HCT116 (cell line): ENCODE measurements at regions not wholly inside any gene's neighbourhood (a gene's known extent, or its start where the extent isn't known, plus 50 kb on each side); places are given as distances from the start of the nearest gene placed in this dataset.

ENCODE experiments used
- ATAC-seq: fragments of 200-7000 bp; cut with Tn5 transposase; 2 replicates; pipeline ENCODE4 v1.9.1; 2020; ENCODE audit warnings: mild to moderate bottlenecking, moderate library complexity
- BruUV-seq: library from RNA; stranded (reverse); fragments of 400-500 nt; replicated peaks from 2 replicates; lab custom pipeline; 2021; lab: Mats Ljungman, UMichigan
- CTCF ChIA-PET: fragments of 300-600 bp; sonication (Branson Sonifier 250); formaldehyde crosslinking; loops from one replicate; lab custom pipeline; 2021; ENCODE audit warnings: antibody characterized with exemption; lab: Charles Lee
- POLR2A ChIA-PET: fragments of 300-600, 350-600 bp; sonication (Branson Sonifier 250); formaldehyde crosslinking; loops from one replicate; lab custom pipeline; 2021; ENCODE audit warnings: antibody characterized with exemption; lab: Charles Lee
- RAD21 ChIA-PET, 2 experiments: fragments of 300-600 bp; sonication (Branson Sonifier 250); formaldehyde crosslinking; loops; one replicate each; lab custom pipeline; 2023; ENCODE audit warnings: low total read pairs in 2 of 2; ENCODE audit not compliant: uncharacterized antibody in 2 of 2, unreplicated experiment in 2 of 2, low non-redundant PET in 1 of 2; lab: Charles Lee
- DNase-seq: peaks from one replicate; pipeline ENCODE4 v3.0.0-alpha.2; 2010; ENCODE audit warnings: low read depth, low spot score
- H2AFZ ChIP-seq: fragments of 200-600 bp; shearing (Covaris generic), sonication (generic); 2 replicates; pipeline ENCODE4 v1.6.1; 2017; ENCODE audit warnings: low read depth, mixed run types, mixed read lengths, antibody characterized with exemption, low read length; ENCODE audit not compliant: poor library complexity, severe bottlenecking
- H3K27ac ChIP-seq: 2 replicates; pipeline ENCODE4 v1.5.1; 2012; ENCODE audit warnings: low read depth, low read length
- H3K27me3 ChIP-seq: fragments of 200-600 bp; sonication (generic); 2 replicates; pipeline ENCODE4 v1.6.1; 2016; ENCODE audit warnings: mixed run types, low read length, mixed read lengths; ENCODE audit not compliant: insufficient read depth
- H3K36me3 ChIP-seq, 2 experiments: fragments of 200-500 bp in 1 of 2; fragments of 200-600 bp in 1 of 2; sonication (Bioruptor generic) in 1 of 2; sonication (generic) in 1 of 2; 2 replicates each; pipeline versions ENCODE4 v1.5.1 to v1.6.1; 2014 to 2016; ENCODE audit warnings: low read length in 2 of 2, inconsistent platforms in 1 of 2, mixed read lengths in 1 of 2, mixed run types in 1 of 2; ENCODE audit not compliant: insufficient read depth in 2 of 2, control insufficient read depth in 1 of 2
- H3K4me1 ChIP-seq, 2 experiments: fragments of 200-600 bp in 1 of 2; sonication (generic) in 1 of 2; 2 replicates each; pipeline versions ENCODE4 v1.5.1 to v1.6.1; 2012 to 2017; ENCODE audit warnings: low read length in 2 of 2, inconsistent platforms in 1 of 2, mild to moderate bottlenecking in 1 of 2, mixed read lengths in 1 of 2, mixed run types in 1 of 2, moderate library complexity in 1 of 2; ENCODE audit not compliant: insufficient read depth in 2 of 2, control insufficient read depth in 1 of 2
- H3K4me2 ChIP-seq: fragments of 200-600 bp; sonication (generic); 2 replicates; pipeline ENCODE4 v1.6.1; 2017; ENCODE audit warnings: mixed run types, low read length, mixed read lengths
- H3K4me3 ChIP-seq, 2 experiments: fragments of 200-600 bp in 1 of 2; sonication (generic) in 1 of 2; replicated peaks in 1 of 2; 2 replicates each; pipeline ENCODE4 v1.5.1; 2011 to 2016; ENCODE audit warnings: low read length in 2 of 2, control low read depth in 1 of 2, low read depth in 1 of 2, mild to moderate bottlenecking in 1 of 2, mixed read lengths in 1 of 2, mixed run types in 1 of 2
- H3K79me2 ChIP-seq: fragments of 200-600 bp; sonication (generic); 2 replicates; pipeline ENCODE4 v1.6.1; 2017; ENCODE audit warnings: mild to moderate bottlenecking, mixed run types, low read length, moderate library complexity, mixed read lengths; ENCODE audit not compliant: insufficient read depth
- H3K9ac ChIP-seq: fragments of 200-600 bp; sonication (generic); 2 replicates; pipeline ENCODE4 v1.6.1; 2016; ENCODE audit warnings: low read length, mixed read lengths
- H3K9me2 ChIP-seq: fragments of 200-600 bp; sonication (generic), shearing (Covaris generic); 2 replicates; pipeline ENCODE4 v1.6.1; 2017; ENCODE audit warnings: mixed run types, mild to moderate bottlenecking, moderate library complexity; ENCODE audit not compliant: insufficient read depth
- H3K9me3 ChIP-seq, 2 experiments: fragments of 200-500 bp in 1 of 2; fragments of 200-600 bp in 1 of 2; sonication (Bioruptor generic) in 1 of 2; sonication (generic) in 1 of 2; 2 replicates each; pipeline ENCODE4 v1.6.1; 2014 to 2017; ENCODE audit warnings: low read length in 2 of 2, mixed read lengths in 2 of 2, inconsistent platforms in 1 of 2, low read depth in 1 of 2, mild to moderate bottlenecking in 1 of 2, mixed run types in 1 of 2, moderate library complexity in 1 of 2; ENCODE audit not compliant: control insufficient read depth in 1 of 2, insufficient read depth in 1 of 2
- H4K20me1 ChIP-seq: fragments of 200-600 bp; sonication (generic), shearing (Covaris generic); 2 replicates; pipeline ENCODE4 v1.6.1; 2017; ENCODE audit warnings: mixed run types, mild to moderate bottlenecking, moderate library complexity; ENCODE audit not compliant: insufficient read depth
- CEBPB ChIP-seq: IDR thresholded peaks from 2 replicates; pipeline ENCODE4 v1.6.1; 2012; ENCODE audit warnings: low read depth
- EGR1 ChIP-seq: IDR thresholded peaks from 2 replicates; pipeline ENCODE4 v1.6.1; 2012; ENCODE audit warnings: low read depth
- ELF1 ChIP-seq: IDR thresholded peaks from 2 replicates; pipeline ENCODE4 v1.6.1; 2012; ENCODE audit warnings: low read depth, borderline replicate concordance
- EZH2phosphoT487 ChIP-seq: fragments of 200-600 bp; IDR thresholded peaks from 2 replicates; pipeline ENCODE4 v1.6.1; 2018; ENCODE audit warnings: antibody characterized with exemption, borderline replicate concordance
- FOSL1 ChIP-seq: IDR thresholded peaks from 2 replicates; pipeline ENCODE4 v1.6.1; 2012; ENCODE audit warnings: low read depth
- JUND ChIP-seq: IDR thresholded peaks from 2 replicates; pipeline ENCODE4 v1.6.1; 2012
- POLR2AphosphoS5 ChIP-seq: IDR thresholded peaks from 2 replicates; pipeline ENCODE4 v1.6.1; 2011; ENCODE audit warnings: mild to moderate bottlenecking, low read depth, low read length, moderate library complexity
- RAD21 ChIP-seq: IDR thresholded peaks from 2 replicates; pipeline ENCODE4 v1.6.1; 2012; ENCODE audit warnings: low read depth, mild to moderate bottlenecking
- REST ChIP-seq: IDR thresholded peaks from 2 replicates; pipeline ENCODE4 v1.6.1; 2012; ENCODE audit warnings: low read depth
- SIN3A ChIP-seq: IDR thresholded peaks from 2 replicates; pipeline ENCODE4 v1.6.1; 2012; ENCODE audit warnings: low read depth
- SRF ChIP-seq: IDR thresholded peaks from 2 replicates; pipeline ENCODE4 v1.6.1; 2012; ENCODE audit warnings: low read depth
- TCF7L2 ChIP-seq: IDR thresholded peaks from 2 replicates; pipeline ENCODE4 v1.7.0; 2011; ENCODE audit warnings: borderline replicate concordance, inconsistent platforms; ENCODE audit not compliant: insufficient read depth, insufficient read length; ENCODE audit errors: extremely low read depth
- YY1 ChIP-seq: IDR thresholded peaks from 2 replicates; pipeline ENCODE4 v1.6.1; 2011; ENCODE audit warnings: low read length, low read depth, moderate library complexity, mild to moderate bottlenecking; ENCODE audit not compliant: insufficient replicate concordance; ENCODE audit errors: extremely low read depth
- ZNF274 ChIP-seq: fragments of 200-500 bp; sonication (Bioruptor generic); IDR thresholded peaks from 2 replicates; pipeline ENCODE4 v1.6.1; 2014; ENCODE audit warnings: mild to moderate bottlenecking, low read depth, low read length, inconsistent platforms
- intact Hi-C: fragments of 100-400 bp; cut with micrococcal nuclease; formaldehyde crosslinking; loops from 2 replicates; pipeline ENCODE4 v1.10.0; 2022
- TF ChIP-seq, protein P1 (sequence below): IDR thresholded peaks from 2 replicates; pipeline ENCODE4 v1.6.1; 2011; ENCODE audit warnings: mild to moderate bottlenecking, low read length, moderate library complexity; ENCODE audit not compliant: insufficient replicate concordance; ENCODE audit errors: extremely low read depth
- TF ChIP-seq, protein P2 (sequence below), 3 experiments: fragments of 200-600 bp in 1 of 3; sonication (generic) in 1 of 3; IDR thresholded peaks in 2 of 3; conservative IDR thresholded peaks in 1 of 3; 2 replicates each; pipeline ENCODE4 v1.5.1; 2012 to 2017; ENCODE audit warnings: low read depth in 2 of 3, low read length in 2 of 3, antibody characterized with exemption in 1 of 3, borderline replicate concordance in 1 of 3, control low read depth in 1 of 3, mild to moderate bottlenecking in 1 of 3, mixed read lengths in 1 of 3, mixed run types in 1 of 3, moderate library complexity in 1 of 3; ENCODE audit not compliant: insufficient read depth in 1 of 3

DNA sequence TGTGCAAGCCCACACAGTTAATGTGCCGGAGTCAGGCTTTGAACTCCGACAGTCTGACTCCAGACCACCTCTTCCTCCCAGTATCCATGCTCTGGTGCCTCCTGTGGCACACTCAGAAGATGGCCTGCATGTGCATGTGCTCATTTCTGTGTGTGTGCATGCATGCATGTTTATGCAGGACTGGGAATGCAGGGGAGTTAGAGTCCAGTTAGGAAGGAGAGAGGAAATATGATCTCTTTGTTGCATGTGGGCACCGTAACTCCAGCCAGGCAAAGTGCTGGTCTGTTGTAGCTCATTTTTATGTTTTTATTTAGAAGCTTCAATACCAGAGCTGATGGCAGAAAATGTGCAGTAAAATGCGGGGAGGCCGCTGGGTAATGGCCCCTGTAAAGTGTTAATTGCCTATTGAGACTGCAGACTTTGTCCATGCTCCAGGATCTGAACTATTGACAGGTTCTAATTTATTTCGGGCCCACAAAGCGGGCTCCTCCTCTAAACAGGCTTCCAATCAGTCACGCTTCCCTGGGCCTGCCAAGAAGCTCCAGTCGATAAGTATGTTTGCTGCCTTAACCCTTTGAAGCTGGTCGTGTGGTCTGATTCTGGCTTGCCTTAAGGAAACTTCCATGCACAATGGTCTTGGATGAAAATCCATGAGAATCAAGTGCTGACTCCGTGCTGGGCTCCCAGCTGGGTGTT, 248.3 kb downstream of the DHX35 start (continued):
- no peak for TF ChIP-seq JUND
- no peak for TF ChIP-seq TCF7L2
- no peak for TF ChIP-seq ELF1

- CTCF ChIA-PET: no interaction called here
- POLR2A ChIA-PET: no interaction called here
- Histone ChIP-seq H3K79me2 (no peaks in the 10 kb centered on the region), H3K36me3 (no peaks in the 10 kb centered on the region), H3K27me3 (peaks cover 57% of the 10 kb centered on the region), H3K4me2 (no peak overlapping the region), H4K20me1 (no peaks in the 10 kb centered on the region), H3K9ac (no peak overlapping the region), H3K9me2 (no peaks in the 10 kb centered on the region), H2AFZ (no peak overlapping the region), H3K9me3 (0 out of 4 replicates have a peak, but pooled peaks cover 0 to 2% of the 10 kb centered on the region in 2 experiments), H3K27ac (no peak overlapping the region), H3K4me1 (no peaks in the 10 kb centered on the region), H3K4me3 (no peak overlapping the region)
- no peak for DNase-seq
- intact Hi-C loops: no loop called here
- ATAC-seq: no peak
- BruUV-seq: no TSS peak
- RAD21 ChIA-PET: no interaction called here
- TF ChIP-seq ZNF274 (no peak), REST (no peak), POLR2AphosphoS5 (no peak), JUND (no peak), CEBPB (no peak), RAD21 (no peak), TCF7L2 (no peak), EZH2phosphoT487 (no peak), FOSL1 (no peak), YY1 (no peak), SIN3A (no peak), EGR1 (no peak), SRF (no peak)
- TF ChIP-seq, protein P1, sequence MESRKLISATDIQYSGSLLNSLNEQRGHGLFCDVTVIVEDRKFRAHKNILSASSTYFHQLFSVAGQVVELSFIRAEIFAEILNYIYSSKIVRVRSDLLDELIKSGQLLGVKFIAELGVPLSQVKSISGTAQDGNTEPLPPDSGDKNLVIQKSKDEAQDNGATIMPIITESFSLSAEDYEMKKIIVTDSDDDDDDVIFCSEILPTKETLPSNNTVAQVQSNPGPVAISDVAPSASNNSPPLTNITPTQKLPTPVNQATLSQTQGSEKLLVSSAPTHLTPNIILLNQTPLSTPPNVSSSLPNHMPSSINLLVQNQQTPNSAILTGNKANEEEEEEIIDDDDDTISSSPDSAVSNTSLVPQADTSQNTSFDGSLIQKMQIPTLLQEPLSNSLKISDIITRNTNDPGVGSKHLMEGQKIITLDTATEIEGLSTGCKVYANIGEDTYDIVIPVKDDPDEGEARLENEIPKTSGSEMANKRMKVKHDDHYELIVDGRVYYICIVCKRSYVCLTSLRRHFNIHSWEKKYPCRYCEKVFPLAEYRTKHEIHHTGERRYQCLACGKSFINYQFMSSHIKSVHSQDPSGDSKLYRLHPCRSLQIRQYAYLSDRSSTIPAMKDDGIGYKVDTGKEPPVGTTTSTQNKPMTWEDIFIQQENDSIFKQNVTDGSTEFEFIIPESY: no peak
- TF ChIP-seq, protein P2, sequence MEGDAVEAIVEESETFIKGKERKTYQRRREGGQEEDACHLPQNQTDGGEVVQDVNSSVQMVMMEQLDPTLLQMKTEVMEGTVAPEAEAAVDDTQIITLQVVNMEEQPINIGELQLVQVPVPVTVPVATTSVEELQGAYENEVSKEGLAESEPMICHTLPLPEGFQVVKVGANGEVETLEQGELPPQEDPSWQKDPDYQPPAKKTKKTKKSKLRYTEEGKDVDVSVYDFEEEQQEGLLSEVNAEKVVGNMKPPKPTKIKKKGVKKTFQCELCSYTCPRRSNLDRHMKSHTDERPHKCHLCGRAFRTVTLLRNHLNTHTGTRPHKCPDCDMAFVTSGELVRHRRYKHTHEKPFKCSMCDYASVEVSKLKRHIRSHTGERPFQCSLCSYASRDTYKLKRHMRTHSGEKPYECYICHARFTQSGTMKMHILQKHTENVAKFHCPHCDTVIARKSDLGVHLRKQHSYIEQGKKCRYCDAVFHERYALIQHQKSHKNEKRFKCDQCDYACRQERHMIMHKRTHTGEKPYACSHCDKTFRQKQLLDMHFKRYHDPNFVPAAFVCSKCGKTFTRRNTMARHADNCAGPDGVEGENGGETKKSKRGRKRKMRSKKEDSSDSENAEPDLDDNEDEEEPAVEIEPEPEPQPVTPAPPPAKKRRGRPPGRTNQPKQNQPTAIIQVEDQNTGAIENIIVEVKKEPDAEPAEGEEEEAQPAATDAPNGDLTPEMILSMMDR (IDR thresholded peaks at IDR 0.05 in 2 of 3, conservative IDR thresholded peaks at IDR 0.05 in 1 of 3; ENCODE audit: borderline replicate concordance in 1 of 3, insufficient read depth in 1 of 3, low read depth in 2 of 3, low read length in 2 of 3): no peak
Observed at GRCh38 chr20:39206899-39207564, 244.9 kb downstream of the DHX35 start.
